WTC11 (cell line): ENCODE measurements at regions not wholly inside any gene's neighbourhood (a gene's known extent, or its start where the extent isn't known, plus 50 kb on each side); places are given as distances from the start of the nearest gene placed in this dataset.

ENCODE experiments used
- ATAC-seq: fragments of 200-7000 bp; cut with Tn5 transposase; 2 replicates; pipeline ENCODE4 v1.10.0; 2021; ENCODE audit warnings: mild to moderate bottlenecking, moderate library complexity
- CTCF ChIA-PET: fragments of 300-600 bp; sonication (Branson Sonifier 250); formaldehyde crosslinking; loops from one replicate; lab custom pipeline; 2021; ENCODE audit warnings: antibody characterized with exemption; lab: Charles Lee
- POLR2A ChIA-PET: fragments of 350-600 bp; sonication (Branson Sonifier 250); formaldehyde crosslinking; loops from one replicate; lab custom pipeline; 2021; ENCODE audit warnings: antibody characterized with exemption; lab: Charles Lee
- DNase-seq: peaks from one replicate; pipeline ENCODE4 v3.0.0; 2021; ENCODE audit warnings: low spot score
- H3K27ac Mint-ChIP-seq: 2 replicates; pipeline ENCODE4 v1.8.0; 2021; ENCODE audit warnings: mixed read lengths
- H3K27me3 Mint-ChIP-seq: 2 replicates; pipeline ENCODE4 v1.8.0; 2021; ENCODE audit warnings: low read depth, mild to moderate bottlenecking, moderate library complexity, mixed read lengths
- H3K36me3 Mint-ChIP-seq: 2 replicates; pipeline ENCODE4 v1.8.0; 2021; ENCODE audit warnings: mixed read lengths
- H3K4me1 Mint-ChIP-seq: 2 replicates; pipeline ENCODE4 v1.8.0; 2022; ENCODE audit warnings: mixed read lengths
- H3K4me3 Mint-ChIP-seq: 2 replicates; pipeline ENCODE4 v1.8.0; 2021; ENCODE audit warnings: mild to moderate bottlenecking, moderate library complexity, mixed read lengths
- H3K9me3 Mint-ChIP-seq: 2 replicates; pipeline ENCODE4 v1.8.0; 2021; ENCODE audit warnings: mixed read lengths
- AR ChIP-seq: fragments of 250-450 bp; sonication (Bioruptor Pico); IDR thresholded peaks from 2 replicates; pipeline ENCODE4 v1.9.0; 2021; ENCODE audit warnings: mild to moderate bottlenecking
- ATF2 ChIP-seq: sonication (generic); formaldehyde crosslinking; IDR thresholded peaks from 2 replicates; pipeline ENCODE4 v1.8.1; 2022; ENCODE audit warnings: low read depth, missing genetic modification reagents, borderline replicate concordance
- CBFB ChIP-seq: sonication (generic); formaldehyde crosslinking; IDR thresholded peaks from 2 replicates; pipeline ENCODE4 v1.8.1; 2022; ENCODE audit warnings: mild to moderate bottlenecking, low read depth, missing genetic modification reagents
- E2F4 ChIP-seq: sonication (generic); formaldehyde crosslinking; IDR thresholded peaks from 2 replicates; pipeline ENCODE4 v1.8.1; 2022; ENCODE audit warnings: low read depth, mild to moderate bottlenecking, moderate library complexity, missing genetic modification reagents, borderline replicate concordance
- EMX1 ChIP-seq: fragments of 250-450 bp; sonication (Bioruptor Pico); IDR thresholded peaks from 2 replicates; pipeline ENCODE4 v1.8.0; 2021; ENCODE audit warnings: mild to moderate bottlenecking
- ESRRA ChIP-seq: sonication (generic); formaldehyde crosslinking; IDR thresholded peaks from 2 replicates; pipeline ENCODE4 v1.8.1; 2022; ENCODE audit warnings: mild to moderate bottlenecking, missing genetic modification reagents, borderline replicate concordance
- GABPB1 ChIP-seq: sonication (generic); formaldehyde crosslinking; IDR thresholded peaks from 2 replicates; pipeline ENCODE4 v1.8.1; 2023; ENCODE audit warnings: mild to moderate bottlenecking, missing genetic modification reagents
- GRHL2 ChIP-seq: fragments of 250-450 bp; sonication (Bioruptor Pico); IDR thresholded peaks from 2 replicates; pipeline ENCODE4 v1.8.0; 2022; ENCODE audit warnings: mild to moderate bottlenecking, moderate library complexity; ENCODE audit not compliant: insufficient replicate concordance, severe bottlenecking
- HMGA2 ChIP-seq: fragments of 250-450 bp; sonication (Bioruptor Pico); IDR thresholded peaks from 2 replicates; pipeline ENCODE4 v1.4.0; 2021; ENCODE audit warnings: mild to moderate bottlenecking, moderate library complexity
- MYBL2 ChIP-seq: sonication (generic); formaldehyde crosslinking; IDR thresholded peaks from 2 replicates; pipeline ENCODE4 v1.8.1; 2023; ENCODE audit warnings: mild to moderate bottlenecking, moderate library complexity, missing genetic modification reagents
- NFATC4 ChIP-seq: fragments of 250-450 bp; sonication (Bioruptor Pico); IDR thresholded peaks from 2 replicates; pipeline ENCODE4 v1.9.0; 2021; ENCODE audit warnings: mild to moderate bottlenecking
- SOX15 ChIP-seq: fragments of 250-450 bp; sonication (Bioruptor Pico); IDR thresholded peaks from 2 replicates; pipeline ENCODE4 v1.9.0; 2021; ENCODE audit warnings: mild to moderate bottlenecking
- ZBTB21 ChIP-seq: sonication (generic); formaldehyde crosslinking; IDR thresholded peaks from 2 replicates; pipeline ENCODE4 v1.8.1; 2023; ENCODE audit warnings: mild to moderate bottlenecking, missing genetic modification reagents, borderline replicate concordance
- ZMAT4 ChIP-seq: fragments of 250-450 bp; sonication (Bioruptor Pico); IDR thresholded peaks from 2 replicates; pipeline ENCODE4 v1.9.0; 2021; ENCODE audit warnings: mild to moderate bottlenecking
- ZNF263 ChIP-seq: sonication (generic); formaldehyde crosslinking; IDR thresholded peaks from 2 replicates; pipeline ENCODE4 v1.8.1; 2022; ENCODE audit warnings: low read depth, mild to moderate bottlenecking, moderate library complexity, missing genetic modification reagents
- ZNF425 ChIP-seq: fragments of 250-450 bp; sonication (Bioruptor Pico); conservative IDR thresholded peaks from 2 replicates; pipeline ENCODE4 v1.9.0; 2021; ENCODE audit warnings: mild to moderate bottlenecking
- ZNF532 ChIP-seq: fragments of 250-450 bp; sonication (Bioruptor Pico); IDR thresholded peaks from 2 replicates; pipeline ENCODE4 v1.9.0; 2021; ENCODE audit warnings: mild to moderate bottlenecking, borderline replicate concordance
- ZSCAN18 ChIP-seq: fragments of 250-450 bp; sonication (Bioruptor Pico); IDR thresholded peaks from 2 replicates; pipeline ENCODE4 v2.1.2; 2022; ENCODE audit warnings: mild to moderate bottlenecking, moderate library complexity

- TF ChIP-seq SOX15 (CRISPR knock-in tag) (no peak), E2F4 (CRISPR knock-in tag) (no peak), HMGA2 (CRISPR knock-in tag) (no peak)
Measured at GRCh38 chr10:128418819-128419218, 292.6 kb upstream of the MKI67 start (continued).

- TF ChIP-seq GABPB1 (CRISPR knock-in tag), result no peak
- no peak for TF ChIP-seq EMX1 (CRISPR knock-in tag)
- TF ChIP-seq ATF2 (CRISPR knock-in tag), result no peak
- no peak for TF ChIP-seq MYBL2 (CRISPR knock-in tag)
- no peak for TF ChIP-seq CBFB (CRISPR knock-in tag)
- TF ChIP-seq ZNF263, result no peak
- no peak for TF ChIP-seq ZNF532 (CRISPR knock-in tag)
- TF ChIP-seq ZSCAN18, result no peak
- no peak for TF ChIP-seq ZNF425 (CRISPR knock-in tag)
- no peak for TF ChIP-seq NFATC4 (CRISPR knock-in tag)
- TF ChIP-seq AR (CRISPR knock-in tag), result no peak
- no peak for TF ChIP-seq ESRRA
- TF ChIP-seq ZBTB21, result no peak
- TF ChIP-seq GRHL2 (CRISPR knock-in tag), result no peak
- TF ChIP-seq ZMAT4 (CRISPR knock-in tag), result no peak
- ATAC-seq (no peak), DNase-seq (no peak)
- Mint-ChIP-seq H3K4me3 (no peak overlapping the region), H3K36me3 (no peaks in the 10 kb centered on the region), H3K27me3 (no peaks in the 10 kb centered on the region), H3K4me1 (peaks cover 4% of the 10 kb centered on the region), H3K9me3 (no peaks in the 10 kb centered on the region), H3K27ac (no peak overlapping the region)
- ChIA-PET POLR2A (no interaction called here), CTCF (no interaction called here)
Measured at GRCh38 chr10:128419466-128420019, 293.3 kb upstream of the MKI67 start.
